ENCODE measurements at regions not wholly inside any gene's neighbourhood (a gene's known extent, or its start where the extent isn't known, plus 50 kb on each side); places are given as distances from the start of the nearest gene placed in this dataset.

DNA sequence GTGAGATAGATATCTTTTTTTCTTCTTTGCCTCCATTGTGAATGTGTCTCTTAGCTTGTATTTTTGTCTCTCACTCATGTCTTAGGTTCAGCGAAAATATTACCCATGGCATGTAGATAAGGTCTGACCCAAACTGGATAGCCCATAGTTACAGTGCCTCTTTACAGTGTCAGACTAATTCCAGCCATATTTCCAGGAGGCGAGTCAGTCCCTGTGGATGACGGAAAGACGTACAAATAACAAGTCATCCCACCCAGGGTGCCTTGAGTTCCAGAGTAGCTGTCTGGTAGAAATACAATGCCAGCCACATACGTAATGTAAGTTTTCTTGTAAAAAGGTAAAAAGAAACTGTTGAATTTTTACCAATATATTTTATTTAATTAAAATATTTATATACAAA, 157.3 kb downstream of the ZNF281 start:
- no peak for DNase-seq (ENCODE audit: low read depth in 3 of 3)

DNA sequence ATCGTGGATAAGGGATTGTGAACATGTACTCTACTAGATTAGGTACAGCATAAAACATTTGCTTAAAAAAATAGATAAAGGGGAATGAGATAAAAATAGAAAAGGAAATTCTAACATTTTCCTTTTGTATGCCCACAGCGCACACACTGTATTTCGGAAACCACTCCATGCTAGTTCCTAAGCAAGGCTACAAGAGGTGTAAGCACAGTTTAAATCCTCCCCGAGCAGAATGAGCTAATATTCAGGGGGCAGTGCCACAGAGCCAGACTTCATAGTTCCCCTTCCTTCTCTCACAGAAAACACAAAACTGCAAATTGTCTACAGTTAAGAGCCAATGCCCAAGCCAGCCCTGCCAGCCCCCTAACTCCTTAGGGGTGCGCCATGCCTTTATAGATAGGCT, 159.4 kb downstream of the ZNF281 start:
- no peak for DNase-seq (ENCODE audit: low read depth in 3 of 3)

- no peak for DNase-seq (ENCODE audit: low read depth in 3 of 3)
Measured at GRCh38 chr1:200248541-200248940, 161.3 kb downstream of the ZNF281 start.

GRCh38 chr1:200247518-200247917, 162.3 kb downstream of the ZNF281 start:
- DNase-seq (ENCODE audit: low read depth in 3 of 3) = no peak

DNA sequence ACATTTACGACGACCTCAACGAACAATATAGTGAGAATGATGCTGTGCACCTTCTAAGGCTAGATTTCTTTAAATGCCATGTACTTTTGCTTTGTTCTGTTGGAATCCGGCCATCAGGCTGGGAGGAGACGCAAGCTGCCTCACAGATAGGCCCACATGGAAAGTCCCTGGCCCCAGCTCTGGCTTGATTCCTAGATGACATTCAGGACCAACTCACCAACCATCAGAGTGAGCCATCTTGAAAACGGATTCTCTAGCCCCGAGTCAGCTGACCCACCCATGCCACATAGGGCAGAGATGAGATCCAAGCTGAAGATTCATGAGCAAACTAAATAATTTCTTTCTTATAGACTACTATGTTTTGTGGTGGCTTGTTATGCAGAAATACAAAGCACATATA, 164.4 kb downstream of the ZNF281 start:
- no peak for DNase-seq (ENCODE audit: low read depth in 3 of 3)

DNA sequence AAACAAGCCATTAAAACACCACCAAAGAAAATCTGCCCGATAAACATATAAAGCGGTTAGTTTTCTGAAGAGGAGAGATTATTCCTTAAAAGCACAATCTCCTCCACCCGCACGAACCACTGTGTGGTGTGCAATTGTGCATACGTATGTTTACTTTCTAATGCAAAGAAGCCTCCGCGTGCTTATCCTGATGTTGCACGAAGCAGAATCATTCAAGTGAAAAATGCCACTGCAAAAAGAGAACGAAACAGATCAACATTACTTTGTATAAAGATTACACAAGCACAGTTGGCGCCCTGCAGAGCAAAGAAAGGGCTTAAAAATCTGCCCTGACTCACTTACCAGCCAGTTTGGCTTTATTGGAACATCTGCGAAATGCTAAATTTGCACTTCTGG, 166.8 kb downstream of the ZNF281 start:
- no peak for DNase-seq (ENCODE audit: low read depth in 3 of 3)

DNA sequence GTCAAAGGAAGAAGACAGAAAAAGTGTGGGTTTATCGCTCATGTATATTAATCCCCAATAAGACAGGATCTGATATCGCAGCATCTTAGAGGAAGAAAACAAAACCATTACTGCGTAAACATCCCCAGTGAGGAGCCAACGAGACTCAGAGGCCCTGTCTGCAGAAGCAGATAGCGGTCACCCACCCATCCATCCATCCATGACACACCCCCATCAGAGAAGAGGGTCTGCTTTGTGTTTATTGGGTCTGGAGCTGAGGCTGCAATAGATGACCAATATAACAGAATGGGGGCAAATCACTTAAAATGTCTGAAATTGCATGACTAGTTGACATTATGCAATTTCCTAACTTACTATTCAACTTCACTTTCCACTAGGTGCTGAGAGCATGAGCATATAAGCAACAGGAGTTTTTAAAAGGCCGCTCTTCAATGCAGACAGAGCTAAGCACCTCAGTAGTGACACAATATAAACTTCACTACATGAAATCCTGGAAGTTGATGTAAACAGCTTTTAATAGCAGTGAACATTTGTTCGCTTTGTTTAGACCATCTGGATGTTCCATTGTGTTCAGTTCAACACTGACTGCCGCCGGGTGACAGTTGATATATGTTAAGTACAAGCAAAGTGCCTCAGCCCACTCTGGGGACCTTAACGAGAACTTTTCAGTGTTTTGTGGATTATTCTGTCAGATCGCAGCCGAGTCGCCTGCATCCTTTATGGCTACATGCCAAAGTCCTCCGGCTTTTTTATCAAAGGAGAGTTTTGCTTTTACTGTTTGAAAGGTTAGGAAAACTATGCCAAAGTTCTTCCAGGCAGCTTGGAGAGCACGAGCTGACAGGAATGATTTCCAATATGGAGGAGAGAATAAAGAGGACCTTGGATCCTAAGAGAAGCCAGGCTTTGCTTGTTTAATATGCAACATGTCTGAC, 167.5 kb downstream of the ZNF281 start:
- no peak for DNase-seq (ENCODE audit: low read depth in 3 of 3)

DNA sequence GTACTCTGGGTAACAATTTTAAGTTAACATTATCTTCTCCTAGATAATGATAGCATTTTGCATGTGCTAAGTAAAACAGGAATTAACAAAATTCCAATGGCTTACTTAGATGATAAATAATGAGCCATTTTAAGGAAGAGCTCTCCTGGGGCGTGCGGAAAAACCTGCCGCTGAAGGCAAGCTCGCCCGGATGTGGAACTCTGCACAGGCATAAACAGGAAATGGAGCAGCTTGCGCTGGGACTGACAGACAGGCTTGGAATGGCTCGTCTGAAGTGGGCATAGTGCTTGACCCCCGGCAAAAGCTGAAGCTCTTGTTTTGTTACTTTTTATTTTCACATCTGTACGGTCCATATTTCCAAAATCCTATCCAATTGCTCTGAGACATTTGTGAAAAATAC, 169.2 kb downstream of the ZNF281 start:
- no peak for DNase-seq (ENCODE audit: low read depth in 3 of 3)

- no peak for DNase-seq (ENCODE audit: low read depth in 3 of 3)
Measured at GRCh38 chr1:200238311-200238710, 171.5 kb downstream of the ZNF281 start.

GRCh38 chr1:200237066-200237465, 172.8 kb downstream of the ZNF281 start:
- no peak for DNase-seq (ENCODE audit: low read depth in 3 of 3)

GRCh38 chr1:200234938-200235337, 174.9 kb downstream of the ZNF281 start:
- DNase-seq (ENCODE audit: low read depth in 3 of 3) = no peak

DNA sequence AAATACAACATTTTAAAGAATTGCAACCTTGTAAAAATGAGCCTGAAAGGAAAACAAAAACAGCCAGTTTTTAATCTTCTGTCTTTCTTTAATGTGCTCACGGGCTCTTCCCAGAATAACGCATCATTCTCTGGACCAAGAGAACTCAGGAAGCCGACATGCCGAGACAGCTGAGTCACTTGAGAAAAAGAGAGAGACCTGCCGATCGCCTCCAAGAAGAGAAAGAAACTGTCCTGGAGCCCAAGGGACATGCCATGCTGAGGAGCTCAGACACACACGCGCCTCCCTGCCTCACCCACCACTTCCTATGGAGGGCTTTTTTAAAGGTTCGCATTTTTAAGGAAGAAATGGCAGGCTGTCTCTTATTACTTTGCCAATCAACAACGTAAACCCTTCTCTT, 176.4 kb downstream of the ZNF281 start:
- no peak for DNase-seq (ENCODE audit: low read depth in 3 of 3)

- DNase-seq (ENCODE audit: low read depth in 3 of 3) = no peak
Measured at GRCh38 chr1:200231787-200232231, 178.0 kb downstream of the ZNF281 start.

DNA sequence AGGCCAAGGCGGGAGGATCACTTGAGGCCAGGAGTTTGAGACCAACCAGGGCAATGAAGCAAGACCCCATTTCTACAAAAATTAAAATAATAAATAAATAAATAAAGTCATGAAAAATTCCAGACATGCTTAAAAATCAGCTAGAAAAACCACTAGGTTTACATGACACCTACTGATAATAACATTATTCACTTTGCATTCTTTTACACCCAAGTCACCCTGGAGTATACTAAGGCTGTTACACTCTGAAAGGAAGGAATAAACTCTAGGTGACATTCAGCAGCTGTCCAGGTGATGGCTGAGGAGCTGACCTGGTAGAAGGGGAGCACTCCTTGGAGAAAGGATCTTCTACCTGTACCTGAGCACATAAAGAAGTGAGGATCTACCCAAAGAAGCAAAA, 179.2 kb downstream of the ZNF281 start:
- DNase-seq (ENCODE audit: low read depth in 3 of 3) = no peak

- DNase-seq (ENCODE audit: low read depth in 3 of 3) = no peak
Measured at GRCh38 chr1:200228486-200228885, 181.3 kb downstream of the ZNF281 start.

GRCh38 chr1:200228081-200228480, 181.8 kb downstream of the ZNF281 start:
- no peak for DNase-seq (ENCODE audit: low read depth in 3 of 3)

All from stimulated activated CD4-positive, alpha-beta T cell treated with anti-CD3 and anti-CD28 coated beads, TNF-alpha, amount 100 ng/mL, for 4 hours (primary cell).